GM06990 (cell line): ENCODE measurements at regions not wholly inside any gene's neighbourhood (a gene's known extent, or its start where the extent isn't known, plus 50 kb on each side); places are given as distances from the start of the nearest gene placed in this dataset.

Experiments used
- DNase-seq: peaks from one replicate; pipeline ENCODE4 v3.0.0-alpha.2; 2011; ENCODE audit not compliant: insufficient read length; ENCODE audit errors: extremely low read depth
- H3K27me3 ChIP-seq: replicated peaks from 2 replicates; pipeline ENCODE4 v1.6.0; 2011; ENCODE audit warnings: low read length; ENCODE audit not compliant: control insufficient read depth, insufficient read depth
- H3K36me3 ChIP-seq: 2 replicates; pipeline ENCODE4 v1.5.1; 2011; ENCODE audit warnings: low read length; ENCODE audit not compliant: control insufficient read depth, insufficient read depth
- H3K4me3 ChIP-seq: replicated peaks from 2 replicates; pipeline ENCODE4 v1.5.1; 2011; ENCODE audit warnings: low read depth, mild to moderate bottlenecking, control low read depth, low read length
- TF ChIP-seq, protein P1 (sequence below): IDR thresholded peaks from 2 replicates; pipeline ENCODE4 v1.5.1; 2011; ENCODE audit warnings: low read length, control low read depth, mild to moderate bottlenecking, inconsistent platforms; ENCODE audit not compliant: insufficient read depth, poor library complexity, severe bottlenecking

DNA sequence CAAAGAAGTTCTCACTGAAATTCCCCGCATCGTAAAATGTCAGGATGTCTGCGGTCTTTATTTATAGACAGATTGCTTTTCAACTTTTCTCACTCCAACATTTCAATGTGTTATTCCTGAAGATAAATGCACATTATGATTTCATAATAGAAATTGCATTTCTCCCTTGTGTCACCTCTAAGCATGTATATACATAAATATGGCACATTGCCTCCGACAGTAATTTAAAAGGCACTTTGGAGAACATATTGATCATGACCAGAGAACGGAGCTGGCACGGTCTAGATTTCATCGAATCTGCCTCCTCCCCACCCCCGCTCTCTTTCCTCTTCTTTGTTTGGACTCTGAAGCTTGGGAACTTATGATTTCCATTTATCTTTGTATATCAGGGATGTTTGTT lies 54.9 kb upstream of the IGSF21 start:
- no peak for DNase-seq
- TF ChIP-seq, protein P1, sequence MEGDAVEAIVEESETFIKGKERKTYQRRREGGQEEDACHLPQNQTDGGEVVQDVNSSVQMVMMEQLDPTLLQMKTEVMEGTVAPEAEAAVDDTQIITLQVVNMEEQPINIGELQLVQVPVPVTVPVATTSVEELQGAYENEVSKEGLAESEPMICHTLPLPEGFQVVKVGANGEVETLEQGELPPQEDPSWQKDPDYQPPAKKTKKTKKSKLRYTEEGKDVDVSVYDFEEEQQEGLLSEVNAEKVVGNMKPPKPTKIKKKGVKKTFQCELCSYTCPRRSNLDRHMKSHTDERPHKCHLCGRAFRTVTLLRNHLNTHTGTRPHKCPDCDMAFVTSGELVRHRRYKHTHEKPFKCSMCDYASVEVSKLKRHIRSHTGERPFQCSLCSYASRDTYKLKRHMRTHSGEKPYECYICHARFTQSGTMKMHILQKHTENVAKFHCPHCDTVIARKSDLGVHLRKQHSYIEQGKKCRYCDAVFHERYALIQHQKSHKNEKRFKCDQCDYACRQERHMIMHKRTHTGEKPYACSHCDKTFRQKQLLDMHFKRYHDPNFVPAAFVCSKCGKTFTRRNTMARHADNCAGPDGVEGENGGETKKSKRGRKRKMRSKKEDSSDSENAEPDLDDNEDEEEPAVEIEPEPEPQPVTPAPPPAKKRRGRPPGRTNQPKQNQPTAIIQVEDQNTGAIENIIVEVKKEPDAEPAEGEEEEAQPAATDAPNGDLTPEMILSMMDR, result no peak
- Histone ChIP-seq H3K4me3 (no peak overlapping the region), H3K27me3 (no peaks in the 10 kb centered on the region; the same call in 1 of the 2 replicates), H3K36me3 (no peaks in the 10 kb centered on the region)

DNA sequence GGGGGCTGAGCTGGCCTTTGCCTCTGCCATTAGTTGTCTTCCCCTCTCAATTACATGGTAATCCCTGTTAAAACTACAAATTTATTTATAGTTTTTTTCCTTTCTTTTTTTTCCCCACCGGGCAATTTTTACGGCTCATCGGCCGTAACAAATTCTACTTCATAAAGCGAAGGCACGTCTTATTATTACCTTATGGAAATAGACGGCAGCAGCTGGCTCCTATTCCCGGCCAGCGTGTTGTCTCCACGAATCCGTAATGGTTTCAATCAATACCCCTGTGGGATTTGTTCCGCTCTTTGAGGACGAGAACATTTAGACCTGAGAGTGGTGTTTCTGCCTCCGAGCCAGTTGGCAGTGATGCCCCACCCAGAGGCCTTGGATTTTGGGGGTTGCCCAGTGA lies 52.4 kb upstream of the IGSF21 start:
- no peak for DNase-seq
- H3K36me3 ChIP-seq, result no peaks in the 10 kb centered on the region
- no peaks in the 10 kb centered on the region; the same call in 1 of the 2 replicates for H3K27me3 ChIP-seq
- H3K4me3 ChIP-seq, result no peak overlapping the region
- TF ChIP-seq, protein P1, result no peak

DNA sequence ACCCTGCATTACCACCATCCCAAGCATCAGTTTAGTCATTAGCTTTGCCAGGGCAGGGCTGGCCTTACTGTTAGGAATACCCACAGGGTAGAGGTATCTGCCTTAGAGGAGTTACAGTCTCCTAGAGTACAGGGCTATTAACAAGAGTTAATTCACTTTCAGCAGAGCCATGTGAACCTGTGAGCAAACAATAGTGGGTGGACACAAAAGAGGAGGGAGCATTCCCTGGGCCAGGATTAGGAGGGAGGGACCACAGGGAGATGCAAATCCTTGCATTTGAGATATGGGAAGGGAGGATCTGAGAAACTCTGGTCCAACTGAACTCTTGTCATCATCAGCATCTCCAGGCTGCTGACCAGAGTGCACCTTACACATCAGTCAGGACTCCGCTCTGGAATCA lies 51.1 kb upstream of the IGSF21 start:
- Histone ChIP-seq H3K27me3 (no peaks in the 10 kb centered on the region; the same call in 1 of the 2 replicates), H3K36me3 (no peaks in the 10 kb centered on the region), H3K4me3 (no peak overlapping the region)
- TF ChIP-seq, protein P1, result no peak
- no peak for DNase-seq

DNA sequence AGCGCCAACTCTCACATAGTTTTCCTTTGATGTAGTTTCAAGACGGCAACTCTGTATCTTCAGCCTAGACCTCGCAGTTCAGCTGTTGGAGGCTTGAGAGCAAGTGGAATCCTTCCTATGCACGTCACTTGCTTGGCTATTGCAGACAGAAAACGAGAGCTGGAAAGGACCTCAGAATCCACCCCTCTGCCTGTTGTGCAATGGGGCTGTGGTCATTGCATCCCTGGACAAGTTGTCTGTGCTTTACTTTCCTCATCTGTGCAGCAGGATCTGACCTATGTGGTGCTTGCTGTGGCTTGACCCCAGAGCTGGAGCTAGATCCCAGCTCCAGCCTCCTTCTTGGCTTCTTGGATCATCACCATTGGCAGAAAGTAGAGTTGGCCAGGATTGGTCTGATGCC lies 50.0 kb upstream of the IGSF21 start:
- Histone ChIP-seq H3K27me3 (no peaks in the 10 kb centered on the region; the same call in 1 of the 2 replicates), H3K36me3 (no peaks in the 10 kb centered on the region), H3K4me3 (no peak overlapping the region)
- DNase-seq, result no peak
- TF ChIP-seq, protein P1, result no peak
